GM18499 (cell line): ENCODE measurements at regions not wholly inside any gene's neighbourhood (a gene's known extent, or its start where the extent isn't known, plus 50 kb on each side); places are given as distances from the start of the nearest gene placed in this dataset.
A peak's percentile ranks its signal among the peaks of the same experiment; 100 is the strongest.

Experiments used
- ATAC-seq: cut with Tn5 transposase; IDR thresholded peaks from one replicate; pipeline ENCODE4 v1.9.1; 2021; ENCODE audit warnings: moderate number of reproducible peaks; ENCODE audit not compliant: insufficient read depth, unreplicated experiment

DNA sequence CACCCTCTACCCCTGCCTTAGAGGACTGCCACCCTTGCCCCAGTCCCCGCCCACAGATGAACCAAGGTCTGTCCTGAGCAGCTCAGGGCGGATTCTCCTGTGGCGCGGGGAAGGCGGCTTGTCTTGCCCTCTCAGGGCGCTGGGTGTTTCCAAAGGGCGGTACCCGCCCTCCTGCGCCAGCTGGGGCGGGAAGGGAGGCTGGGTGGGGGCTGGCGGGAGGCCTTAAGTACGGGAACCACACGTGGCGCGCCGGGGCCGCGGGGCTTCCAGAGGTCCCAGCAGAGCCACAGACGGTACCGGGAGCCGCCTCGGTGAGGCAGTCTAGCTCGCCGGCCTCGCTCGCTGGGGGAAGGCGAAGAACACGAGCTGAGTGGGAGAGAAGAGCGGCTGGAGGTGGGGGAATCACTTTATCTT lies 361.1 kb downstream of the MID1IP1 start:
- no peak for ATAC-seq

DNA sequence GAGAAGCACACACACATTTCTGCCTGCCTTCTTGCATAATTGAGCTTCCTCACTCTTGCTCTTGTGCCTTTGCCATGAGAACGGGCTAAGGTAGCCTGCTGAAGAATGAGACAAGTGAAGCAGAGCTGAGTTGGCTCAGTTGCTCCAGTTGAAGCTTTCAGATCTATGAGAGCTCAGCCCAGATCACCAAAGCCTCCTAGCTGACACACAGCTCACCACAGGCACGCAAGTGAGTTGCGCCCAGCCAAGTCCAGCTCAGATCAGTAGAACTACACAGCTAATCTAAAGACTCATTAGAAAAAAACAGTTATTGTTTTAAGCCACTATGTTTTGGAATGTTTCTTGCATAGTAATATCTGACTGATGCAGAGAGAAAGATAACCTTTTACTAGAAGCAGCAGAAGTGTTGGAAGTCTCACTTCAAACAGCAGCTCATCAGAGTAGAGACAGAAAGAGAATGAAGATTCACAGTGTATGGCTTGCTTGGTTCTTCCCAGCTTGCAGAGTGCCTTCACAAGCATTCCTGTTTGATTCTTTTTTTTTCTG lies 362.4 kb downstream of the MID1IP1 start:
- ATAC-seq = no peak

DNA sequence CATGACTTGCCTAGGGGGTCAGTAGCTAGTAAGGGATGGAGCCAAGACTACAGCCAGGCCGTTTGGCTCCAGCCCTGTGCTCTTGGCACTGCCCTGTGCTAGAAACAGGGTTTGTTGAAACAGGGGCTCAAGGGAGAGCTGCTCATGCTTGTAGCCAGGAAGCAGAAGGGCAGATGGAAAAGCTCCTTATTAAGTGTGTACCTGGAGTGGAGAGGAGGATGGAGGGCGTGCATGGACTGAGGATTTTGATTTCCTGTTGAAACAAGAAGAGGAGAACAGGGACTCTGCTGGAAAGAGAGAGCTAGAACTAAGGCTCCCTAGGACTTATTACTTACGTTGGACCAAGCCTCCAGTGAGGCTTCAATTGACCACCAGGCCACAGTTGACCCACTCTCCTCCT lies 363.0 kb downstream of the MID1IP1 start:
- no peak for ATAC-seq

DNA sequence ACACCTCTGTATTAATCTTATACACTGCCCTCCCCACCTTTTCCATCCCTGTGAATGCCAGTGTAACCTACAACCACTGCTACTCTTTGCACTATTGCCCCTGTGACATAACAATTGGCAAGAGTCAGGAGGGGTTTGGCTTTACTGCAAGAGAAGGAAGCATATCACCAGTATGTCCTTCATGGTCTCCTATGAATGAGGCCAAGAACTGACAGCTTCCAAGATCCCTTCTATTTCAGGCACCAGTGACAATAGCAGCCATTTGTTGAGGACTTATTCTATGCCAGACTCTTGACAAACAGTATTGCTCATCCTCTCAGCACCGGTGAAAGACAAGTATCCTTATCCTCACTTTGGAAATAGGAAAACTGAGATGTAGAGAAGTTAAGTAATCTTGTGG lies 363.9 kb downstream of the MID1IP1 start:
- no peak for ATAC-seq

- ATAC-seq = no peak
Observed at GRCh38 chrX:39165773-39166172, 364.5 kb downstream of the MID1IP1 start.

- no peak for ATAC-seq
Observed at GRCh38 chrX:39167791-39168190, 366.5 kb downstream of the MID1IP1 start.

GRCh38 chrX:39168609-39169008 lies 367.4 kb downstream of the MID1IP1 start:
- no peak for ATAC-seq

GRCh38 chrX:39169976-39170375 lies 368.7 kb downstream of the MID1IP1 start:
- no peak for ATAC-seq

DNA sequence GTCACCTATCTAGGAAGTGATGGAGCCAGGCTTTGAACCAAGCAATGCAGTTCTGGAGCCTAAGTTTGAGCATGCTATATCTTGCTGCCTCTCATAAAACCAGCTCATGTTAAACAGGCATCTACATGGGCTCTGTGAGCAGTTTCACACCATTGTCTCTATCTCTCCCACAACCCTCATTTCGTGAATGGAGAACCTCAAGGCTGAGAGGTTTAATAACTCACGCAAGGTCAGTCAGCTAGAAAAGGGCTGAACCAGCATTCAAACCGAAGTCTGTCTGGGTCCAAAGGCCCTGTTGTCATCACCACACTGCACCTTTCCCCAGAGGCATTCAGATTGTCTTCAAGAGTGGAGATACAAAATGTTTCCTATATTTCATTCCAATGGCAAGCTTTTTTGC lies 369.2 kb downstream of the MID1IP1 start:
- ATAC-seq = no peak

- no peak for ATAC-seq
Observed at GRCh38 chrX:39171686-39172085, 370.4 kb downstream of the MID1IP1 start.

- ATAC-seq = no peak
Observed at GRCh38 chrX:39174241-39174771, 373.0 kb downstream of the MID1IP1 start.

DNA sequence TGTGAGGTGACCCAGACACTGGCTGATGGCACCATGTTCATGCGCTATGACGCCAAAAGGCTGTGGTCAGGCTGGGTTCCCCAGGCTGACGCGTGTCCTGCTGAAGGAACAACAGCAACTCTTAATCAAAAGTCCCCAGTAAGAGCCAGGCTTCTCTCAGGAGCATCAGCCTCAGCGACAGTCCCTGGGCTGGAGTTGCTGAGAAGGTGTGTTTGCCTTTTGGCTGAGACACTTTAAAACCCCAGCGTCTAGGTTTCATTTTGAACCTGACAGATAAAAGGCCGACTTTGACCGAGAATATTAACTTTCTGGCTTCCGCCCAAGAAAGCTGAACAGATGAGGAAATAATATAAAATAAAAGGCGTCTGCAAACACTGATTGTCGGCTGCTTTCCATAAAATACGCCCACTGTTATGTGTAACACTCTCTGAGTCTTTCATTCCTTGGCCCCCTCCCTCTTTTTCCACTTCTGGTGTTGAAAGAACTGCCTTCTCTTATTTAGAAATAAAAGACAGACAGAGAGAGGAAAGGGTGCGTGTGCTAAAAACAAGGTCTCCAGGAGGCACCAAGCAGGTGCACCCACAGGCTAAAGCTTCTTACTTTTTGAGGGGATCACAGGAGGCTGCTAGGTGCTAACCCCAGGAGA lies 373.6 kb downstream of the MID1IP1 start:
- ATAC-seq = no peak

DNA sequence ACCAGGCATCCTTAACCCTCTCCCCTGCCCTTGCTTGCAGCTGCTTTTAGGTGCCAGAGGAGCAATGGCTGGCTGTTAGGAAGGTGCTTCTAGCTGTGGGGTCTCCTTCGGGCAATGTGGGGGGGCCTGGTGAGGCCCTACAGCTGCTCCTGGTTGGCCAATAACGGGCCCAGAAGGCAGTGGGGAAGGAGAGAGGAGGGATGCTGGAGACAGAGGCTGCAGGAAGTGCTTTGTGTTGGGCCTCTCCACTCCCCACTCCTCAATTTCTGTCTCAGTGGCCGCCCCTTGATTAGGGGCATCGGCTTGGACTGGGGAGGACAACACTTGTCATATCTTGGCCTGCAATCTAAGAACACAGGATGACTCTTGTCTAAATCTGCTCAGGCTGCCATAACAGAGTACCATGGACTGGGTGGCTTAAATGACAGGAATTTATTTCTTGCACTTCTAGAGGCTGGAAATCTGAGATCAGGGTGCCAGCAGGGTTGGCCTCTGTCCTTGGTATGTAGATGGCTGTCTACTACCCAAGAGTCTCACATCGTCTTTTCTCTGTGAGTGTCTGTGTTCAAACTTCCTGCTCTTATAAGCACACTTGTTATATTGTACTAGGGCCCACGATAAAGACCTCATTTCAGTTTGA lies 374.3 kb downstream of the MID1IP1 start:
- ATAC-seq = no peak

DNA sequence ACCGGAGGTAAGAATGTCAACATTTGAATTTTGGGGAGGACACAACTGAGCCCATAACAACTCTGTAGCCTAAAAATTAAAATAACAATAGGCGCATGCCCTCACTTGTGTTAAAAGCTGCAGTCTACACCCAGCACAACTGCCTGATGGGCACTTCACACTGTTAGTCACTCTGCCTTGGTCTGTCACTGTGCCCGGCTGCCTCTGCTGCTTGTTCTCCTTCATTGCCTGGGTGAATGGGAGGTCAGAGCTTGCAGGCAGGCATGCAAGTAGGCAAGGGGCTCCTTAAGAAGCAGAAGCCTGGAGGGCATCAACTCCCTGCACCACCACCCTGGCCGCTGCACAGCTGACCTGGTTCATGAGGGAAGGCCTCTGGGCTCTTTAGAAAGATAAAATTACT lies 374.8 kb downstream of the MID1IP1 start:
- ATAC-seq = no peak

DNA sequence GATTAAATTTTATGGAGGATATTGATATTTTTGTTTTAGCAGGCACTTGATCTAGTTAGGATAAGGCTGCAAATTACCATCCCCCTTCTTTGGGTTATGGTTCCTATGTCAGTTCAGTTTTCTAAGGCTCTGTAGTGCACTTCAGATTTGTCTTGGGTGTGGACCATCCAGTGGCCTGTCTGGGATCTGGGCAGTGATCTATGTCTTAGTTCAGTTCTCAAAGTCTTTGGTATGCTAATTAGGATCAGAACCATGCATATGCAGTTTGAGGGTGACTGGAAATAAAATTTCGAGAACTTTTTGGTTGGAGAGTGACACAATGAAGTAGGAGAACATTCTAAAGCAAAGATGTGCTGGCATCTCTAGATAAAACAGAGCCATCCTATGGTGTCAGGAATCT lies 388.2 kb downstream of the MID1IP1 start:
- no peak for ATAC-seq

GRCh38 chrX:39194673-39195072 lies 393.4 kb downstream of the MID1IP1 start:
- ATAC-seq = no peak

- no peak for ATAC-seq
Observed at GRCh38 chrX:39195156-39195555, 393.9 kb downstream of the MID1IP1 start.

DNA sequence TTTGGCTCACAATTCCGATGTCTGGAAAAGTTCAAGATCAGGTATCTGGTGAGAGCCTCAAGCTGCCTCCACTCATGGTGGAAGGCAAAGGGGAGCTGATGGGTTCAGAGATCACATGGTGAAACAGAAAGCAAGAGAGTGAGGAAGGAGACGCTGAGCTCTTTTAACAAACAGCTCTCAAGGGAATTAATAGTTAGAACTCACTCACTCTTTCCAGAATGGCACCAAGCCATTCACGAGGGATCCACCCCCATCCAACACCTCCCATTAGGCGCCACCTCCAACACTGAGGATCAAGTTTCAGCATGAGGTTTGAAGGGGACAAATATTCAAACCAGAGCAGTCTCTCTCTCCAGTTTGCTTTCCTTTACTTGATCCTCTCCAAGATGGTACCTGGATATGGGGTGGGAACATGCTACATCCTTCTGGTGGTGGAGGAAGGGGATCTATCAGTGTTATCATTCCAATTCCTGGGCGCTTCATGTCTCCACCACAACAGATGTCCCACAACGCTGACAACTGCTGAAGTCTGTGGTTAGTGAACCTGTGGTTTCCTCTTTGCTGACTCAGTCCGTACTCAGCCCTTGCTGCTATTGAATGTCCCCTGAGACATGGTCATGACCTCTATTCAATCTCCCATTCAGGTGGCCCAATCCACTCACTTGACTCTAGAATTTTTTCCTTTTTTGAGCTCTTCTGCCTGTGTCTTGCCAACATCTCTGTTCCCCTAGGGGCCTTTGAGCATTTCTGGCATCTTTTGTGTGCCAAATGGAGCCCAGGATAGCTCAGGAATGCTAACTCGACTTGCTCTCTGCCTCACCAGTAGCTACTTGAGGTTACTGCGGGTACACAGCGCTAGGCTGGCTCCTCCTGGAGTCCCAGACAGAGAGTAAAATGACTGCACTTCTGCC lies 395.2 kb downstream of the MID1IP1 start:
- ATAC-seq = peak; percentile 85

DNA sequence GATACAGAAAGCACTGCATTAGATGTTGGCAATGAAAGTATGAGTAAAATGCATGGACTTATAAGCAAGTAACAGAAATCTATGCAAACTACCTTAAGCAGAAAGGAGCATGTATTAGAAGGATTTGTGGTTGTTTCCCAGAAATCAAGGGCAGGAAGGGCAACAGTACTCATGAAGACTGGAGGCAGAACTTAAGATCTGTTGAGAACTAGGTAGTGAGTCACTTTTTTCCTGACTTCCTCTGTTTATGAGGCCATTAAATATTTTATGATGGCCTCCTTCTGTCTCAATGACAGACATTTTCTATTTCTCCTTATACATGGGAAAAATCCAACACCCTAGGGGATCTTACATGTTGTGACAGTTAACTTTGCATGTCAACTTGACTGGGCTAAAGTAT lies 398.2 kb downstream of the MID1IP1 start:
- no peak for ATAC-seq

DNA sequence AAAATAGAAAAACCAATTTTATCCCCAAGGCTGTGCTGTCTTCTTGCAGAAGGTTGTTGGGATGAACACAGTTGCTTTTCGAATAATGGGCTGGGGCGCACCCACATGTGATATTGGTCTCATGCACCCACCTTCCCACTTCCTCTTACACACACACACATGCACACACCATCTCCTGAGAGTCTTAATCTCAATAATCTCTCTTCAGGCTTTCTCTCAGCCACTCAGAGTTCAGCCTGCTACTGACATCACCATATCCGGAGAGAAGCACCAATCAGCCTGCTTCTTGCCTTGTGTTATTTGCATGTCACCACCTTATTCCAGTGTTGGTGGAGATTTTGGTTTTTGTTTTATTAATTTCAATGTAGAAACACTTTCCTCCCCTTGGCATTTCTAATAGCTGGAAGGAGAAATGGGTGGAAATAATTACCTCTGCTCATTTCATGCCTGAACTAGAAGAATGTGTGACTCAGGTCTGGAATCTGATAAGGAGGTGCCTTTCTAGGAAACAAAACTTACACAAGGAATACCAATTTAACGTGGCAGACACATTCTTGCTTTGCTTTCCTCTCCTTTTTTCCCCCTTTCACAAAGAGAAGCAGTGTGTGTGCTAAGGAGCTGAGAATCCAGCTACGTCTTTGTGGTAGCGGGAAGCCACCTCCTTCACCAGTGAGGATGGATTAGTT lies 400.2 kb downstream of the MID1IP1 start:
- ATAC-seq = no peak
